ENCODE measurements at regions not wholly inside any gene's neighbourhood (a gene's known extent, or its start where the extent isn't known, plus 50 kb on each side); places are given as distances from the start of the nearest gene placed in this dataset.

DNA sequence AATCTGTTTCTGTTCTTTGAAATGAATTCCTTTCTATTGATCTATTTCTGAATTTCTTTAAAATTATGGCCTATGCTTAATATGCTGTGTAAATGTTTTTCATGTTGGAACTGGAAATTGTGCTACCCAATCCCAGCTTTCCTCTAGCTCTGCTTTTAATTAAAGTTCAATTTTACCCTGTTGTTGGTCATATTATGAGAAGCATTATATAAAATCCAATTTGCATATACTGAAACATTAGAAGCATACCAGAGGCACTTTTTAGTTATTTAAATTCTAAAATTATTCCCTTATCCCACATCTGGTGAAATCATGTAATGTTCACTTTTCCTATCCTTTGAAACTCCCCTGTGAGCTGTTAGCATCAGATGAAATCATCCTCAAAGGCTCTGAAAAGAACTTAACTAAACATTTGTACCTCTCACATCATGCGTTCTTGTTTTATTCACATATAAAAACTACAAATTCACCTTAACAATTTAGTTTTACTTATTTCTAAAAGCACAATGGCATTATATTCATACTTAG lies 160.6 kb upstream of the COL21A1 start:
- WGBS (ENCODE audit: insufficient coverage), result no CpG with 5 or more reads among the region's 1 CpG
- Histone ChIP-seq H3K9me3 (ENCODE audit: control insufficient read depth, insufficient read depth, low read length) (no peaks in the 10 kb centered on the region), H3K36me3 (ENCODE audit: control insufficient read depth, insufficient read depth, low read length) (no peaks in the 10 kb centered on the region), H3K27ac (ENCODE audit: low read depth, low read length) (no peak overlapping the region), H3K4me1 (ENCODE audit: control insufficient read depth, insufficient read depth, low read length) (no peaks in the 10 kb centered on the region), H3K4me3 (ENCODE audit: low read depth, low read length) (no peak overlapping the region), H3K27me3 (ENCODE audit: control insufficient read depth, insufficient read depth, low read length) (no peaks in the 10 kb centered on the region)
- DNase-seq (ENCODE audit: low read depth in 4 of 6, low spot score in 6 of 6), result peak in 2 of 6 donors; percentile 17 to 89

DNA sequence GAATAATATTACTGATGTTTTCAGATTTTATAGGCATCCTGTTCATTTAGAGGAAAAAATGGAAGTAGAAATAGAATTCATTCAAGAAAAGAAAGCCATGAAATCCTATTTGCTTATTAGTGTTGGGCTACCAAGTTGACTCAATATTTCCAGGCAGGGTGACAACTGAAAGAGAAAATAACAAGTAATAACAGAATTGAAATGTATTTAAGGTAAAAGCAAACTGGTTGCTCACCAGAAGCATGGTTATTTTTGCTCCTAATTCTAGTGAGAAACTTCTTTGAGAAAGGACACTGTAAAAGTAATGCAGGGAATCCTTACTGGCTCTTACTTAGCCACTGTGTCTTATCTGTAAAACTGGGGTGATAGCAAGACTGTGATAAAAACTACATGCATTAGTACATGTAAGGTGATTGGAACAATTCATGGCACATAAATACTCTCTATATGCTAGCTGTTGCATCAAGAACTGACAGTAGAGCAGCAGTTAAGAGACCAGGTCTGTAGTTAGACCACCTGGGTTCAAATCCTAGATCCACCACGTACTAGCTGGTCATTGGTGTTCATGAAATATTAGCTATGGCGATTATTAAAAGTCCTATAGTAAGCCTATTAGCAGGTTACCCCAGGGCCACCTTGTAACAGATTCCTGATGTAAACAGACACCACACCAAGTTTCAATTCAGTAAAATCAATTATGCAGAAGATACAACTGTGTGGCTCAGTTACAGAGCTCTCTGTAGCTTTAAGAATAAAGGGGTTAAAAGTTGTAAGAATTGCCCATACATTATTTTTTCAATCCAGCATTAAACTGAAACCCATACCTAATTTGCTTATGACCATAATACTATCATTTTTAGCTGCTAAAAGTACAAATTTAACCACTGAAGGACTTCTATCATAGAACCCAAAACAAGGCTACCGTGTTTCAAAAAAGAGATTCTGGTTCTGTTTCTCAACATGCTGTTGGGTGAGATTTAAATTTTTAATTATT lies 159.2 kb upstream of the COL21A1 start:
- Histone ChIP-seq H3K36me3 (ENCODE audit: control insufficient read depth, insufficient read depth, low read length) (no peaks in the 10 kb centered on the region), H3K4me1 (ENCODE audit: control insufficient read depth, insufficient read depth, low read length) (no peaks in the 10 kb centered on the region), H3K9me3 (ENCODE audit: control insufficient read depth, insufficient read depth, low read length) (peaks cover 3% of the 10 kb centered on the region), H3K4me3 (ENCODE audit: low read depth, low read length) (no peak overlapping the region), H3K27me3 (ENCODE audit: control insufficient read depth, insufficient read depth, low read length) (no peaks in the 10 kb centered on the region), H3K27ac (ENCODE audit: low read depth, low read length) (no peak overlapping the region)
- DNase-seq (ENCODE audit: low read depth in 4 of 6, low spot score in 6 of 6), result peak in 1 of 6 donors; percentile 1
- WGBS (ENCODE audit: insufficient coverage), result 80% methylated on average over 1 of the region's 3 CpGs

DNA sequence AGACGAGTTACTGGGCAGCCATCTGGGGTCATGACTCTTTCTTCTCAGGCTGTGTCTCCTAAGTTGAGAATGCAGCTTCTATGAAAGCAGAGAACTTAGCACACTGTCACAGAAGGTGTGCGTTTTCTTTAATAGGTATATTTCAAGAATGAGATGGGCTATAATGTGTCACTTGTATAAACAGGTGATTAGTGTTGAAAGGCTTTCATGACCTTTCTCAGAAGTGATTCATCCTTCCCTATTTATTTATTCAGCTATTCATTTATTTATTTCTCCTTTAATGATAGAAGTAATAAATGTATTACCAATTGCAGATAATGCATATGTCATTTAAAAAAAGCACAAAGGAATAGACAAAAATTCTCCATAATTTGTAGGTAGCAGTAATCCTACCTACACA lies 157.2 kb upstream of the COL21A1 start:
- no peak overlapping the region for H3K4me3 ChIP-seq (ENCODE audit: low read depth, low read length)
- peaks cover 3% of the 10 kb centered on the region for H3K9me3 ChIP-seq (ENCODE audit: control insufficient read depth, insufficient read depth, low read length)
- no peaks in the 10 kb centered on the region for H3K27me3 ChIP-seq (ENCODE audit: control insufficient read depth, insufficient read depth, low read length)
- H3K27ac ChIP-seq (ENCODE audit: low read depth, low read length), result no peak overlapping the region
- WGBS (ENCODE audit: insufficient coverage), result 70% methylated on average over 1 of the region's 2 CpGs
- no peaks in the 10 kb centered on the region for H3K4me1 ChIP-seq (ENCODE audit: control insufficient read depth, insufficient read depth, low read length)
- H3K36me3 ChIP-seq (ENCODE audit: control insufficient read depth, insufficient read depth, low read length), result no peaks in the 10 kb centered on the region
- DNase-seq (ENCODE audit: low read depth in 4 of 6, low spot score in 6 of 6), result no peak

DNA sequence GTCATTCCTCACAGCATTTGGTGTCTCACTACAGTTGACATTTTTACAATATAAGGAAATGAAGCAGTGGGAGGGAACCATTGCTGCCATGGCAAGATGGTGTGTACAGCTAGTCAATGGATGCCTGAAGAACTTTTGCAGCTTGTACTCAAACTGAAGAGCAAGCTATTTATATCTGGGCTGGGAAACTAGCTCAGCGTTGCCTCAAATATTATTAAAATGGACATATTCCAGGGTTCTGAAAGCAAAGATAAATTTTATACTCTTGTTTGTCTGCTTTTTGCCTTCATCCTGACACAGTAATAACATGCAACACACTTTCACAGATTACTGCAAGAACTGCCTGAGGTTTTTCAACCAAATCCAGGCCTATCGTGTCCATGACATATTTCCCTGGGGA lies 156.4 kb upstream of the COL21A1 start:
- H3K9me3 ChIP-seq (ENCODE audit: control insufficient read depth, insufficient read depth, low read length), result peaks cover 3% of the 10 kb centered on the region
- WGBS (ENCODE audit: insufficient coverage), result no CpG with 5 or more reads among the region's 2 CpGs
- no peak overlapping the region for H3K27ac ChIP-seq (ENCODE audit: low read depth, low read length)
- no peaks in the 10 kb centered on the region for H3K27me3 ChIP-seq (ENCODE audit: control insufficient read depth, insufficient read depth, low read length)
- H3K36me3 ChIP-seq (ENCODE audit: control insufficient read depth, insufficient read depth, low read length), result no peaks in the 10 kb centered on the region
- no peak for DNase-seq (ENCODE audit: low read depth in 4 of 6, low spot score in 6 of 6)
- no peak overlapping the region for H3K4me3 ChIP-seq (ENCODE audit: low read depth, low read length)
- H3K4me1 ChIP-seq (ENCODE audit: control insufficient read depth, insufficient read depth, low read length), result no peaks in the 10 kb centered on the region

DNA sequence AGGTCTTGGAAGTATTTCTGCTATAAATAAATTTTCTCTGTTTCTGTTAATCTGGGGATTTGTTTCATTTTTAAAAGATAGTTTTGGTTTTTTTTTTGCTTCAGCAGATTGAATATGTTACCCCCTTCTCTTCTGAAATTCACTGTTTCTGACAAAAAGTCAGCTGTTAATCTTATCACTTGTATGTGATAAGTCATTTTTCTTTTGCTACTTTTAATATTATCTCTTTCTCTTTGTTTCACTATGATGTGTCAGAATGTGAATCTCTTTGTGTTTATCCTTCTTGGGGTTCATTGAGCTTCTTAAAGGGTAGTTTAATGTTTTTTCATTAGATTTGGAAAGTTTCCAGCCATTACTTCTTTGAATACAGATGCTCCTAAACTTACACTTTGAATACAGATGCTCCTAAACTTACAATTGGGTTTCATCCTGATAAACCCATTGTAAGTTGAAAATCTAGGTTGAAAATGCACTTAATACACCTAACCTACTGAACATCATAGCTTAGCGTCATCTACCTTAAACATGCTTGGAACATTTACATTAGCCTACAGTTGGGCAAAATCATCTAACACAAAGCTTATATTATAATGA lies 154.2 kb upstream of the COL21A1 start:
- Histone ChIP-seq H3K36me3 (ENCODE audit: control insufficient read depth, insufficient read depth, low read length) (no peaks in the 10 kb centered on the region), H3K4me3 (ENCODE audit: low read depth, low read length) (no peak overlapping the region), H3K9me3 (ENCODE audit: control insufficient read depth, insufficient read depth, low read length) (peaks cover 3% of the 10 kb centered on the region), H3K27me3 (ENCODE audit: control insufficient read depth, insufficient read depth, low read length) (no peaks in the 10 kb centered on the region), H3K27ac (ENCODE audit: low read depth, low read length) (no peak overlapping the region), H3K4me1 (ENCODE audit: control insufficient read depth, insufficient read depth, low read length) (no peaks in the 10 kb centered on the region)
- no peak for DNase-seq (ENCODE audit: low read depth in 4 of 6, low spot score in 6 of 6)
- no CpG with 5 or more reads among the region's 1 CpG for WGBS (ENCODE audit: insufficient coverage)

DNA sequence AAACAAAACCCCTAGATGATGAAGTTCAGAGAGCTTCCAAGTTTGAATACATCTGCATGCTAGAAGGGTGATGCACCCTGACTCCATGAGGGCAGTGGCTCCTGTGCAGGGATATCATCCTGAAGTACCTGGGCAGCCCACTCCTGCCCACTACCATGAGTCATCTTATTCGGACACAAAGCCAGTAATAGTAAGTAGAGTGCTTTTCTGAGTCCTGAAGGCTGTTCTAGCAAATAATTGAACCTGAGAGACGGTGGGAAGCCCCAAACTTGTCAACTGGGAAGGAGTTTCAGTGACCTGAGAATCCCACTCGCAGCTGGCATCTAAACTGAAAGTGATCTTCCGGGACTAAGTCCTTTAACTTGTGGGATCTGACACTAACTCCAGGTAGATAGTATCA lies 152.9 kb upstream of the COL21A1 start:
- WGBS (ENCODE audit: insufficient coverage), result 89% methylated on average over 4 of the region's 4 CpGs
- DNase-seq (ENCODE audit: low read depth in 4 of 6, low spot score in 6 of 6), result no peak
- no peak overlapping the region for H3K27ac ChIP-seq (ENCODE audit: low read depth, low read length)
- no peaks in the 10 kb centered on the region for H3K4me1 ChIP-seq (ENCODE audit: control insufficient read depth, insufficient read depth, low read length)
- H3K27me3 ChIP-seq (ENCODE audit: control insufficient read depth, insufficient read depth, low read length), result no peaks in the 10 kb centered on the region
- no peak overlapping the region for H3K4me3 ChIP-seq (ENCODE audit: low read depth, low read length)
- H3K9me3 ChIP-seq (ENCODE audit: control insufficient read depth, insufficient read depth, low read length), result peaks cover 3% of the 10 kb centered on the region
- no peaks in the 10 kb centered on the region for H3K36me3 ChIP-seq (ENCODE audit: control insufficient read depth, insufficient read depth, low read length)

DNA sequence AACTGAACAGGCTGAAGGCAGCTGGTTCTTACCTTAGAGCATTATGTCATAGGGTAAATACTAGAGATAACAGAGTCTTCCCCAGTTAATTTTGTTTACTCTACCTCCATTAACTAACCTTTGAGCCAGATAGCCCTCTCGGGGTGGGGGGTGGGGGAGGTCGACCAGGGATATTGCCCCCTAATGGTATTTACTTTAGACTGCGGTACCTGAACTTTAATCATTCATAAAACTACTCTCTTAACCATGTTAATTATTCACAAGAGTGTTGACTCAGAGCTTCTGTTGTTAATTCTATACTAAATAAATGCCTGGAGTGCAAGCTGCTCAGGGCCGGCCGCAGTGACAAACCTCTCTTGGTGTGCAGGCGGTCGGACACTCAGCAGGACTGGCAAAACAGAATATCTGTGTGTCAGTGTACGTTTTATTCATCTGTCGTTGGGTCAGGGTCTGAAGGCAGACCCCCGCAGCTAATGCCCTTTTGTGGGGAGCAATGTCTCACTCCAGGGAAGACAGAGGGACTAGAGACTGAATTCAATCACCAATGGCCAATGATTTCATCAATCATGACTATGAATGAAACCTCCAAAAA lies 152.4 kb upstream of the COL21A1 start:
- H3K9me3 ChIP-seq (ENCODE audit: control insufficient read depth, insufficient read depth, low read length), result peaks cover 3% of the 10 kb centered on the region
- no peak overlapping the region for H3K27ac ChIP-seq (ENCODE audit: low read depth, low read length)
- WGBS (ENCODE audit: insufficient coverage), result 76% methylated on average over 3 of the region's 10 CpGs
- H3K27me3 ChIP-seq (ENCODE audit: control insufficient read depth, insufficient read depth, low read length), result no peaks in the 10 kb centered on the region
- H3K36me3 ChIP-seq (ENCODE audit: control insufficient read depth, insufficient read depth, low read length), result no peaks in the 10 kb centered on the region
- no peak for DNase-seq (ENCODE audit: low read depth in 4 of 6, low spot score in 6 of 6)
- H3K4me3 ChIP-seq (ENCODE audit: low read depth, low read length), result no peak overlapping the region
- no peaks in the 10 kb centered on the region for H3K4me1 ChIP-seq (ENCODE audit: control insufficient read depth, insufficient read depth, low read length)

DNA sequence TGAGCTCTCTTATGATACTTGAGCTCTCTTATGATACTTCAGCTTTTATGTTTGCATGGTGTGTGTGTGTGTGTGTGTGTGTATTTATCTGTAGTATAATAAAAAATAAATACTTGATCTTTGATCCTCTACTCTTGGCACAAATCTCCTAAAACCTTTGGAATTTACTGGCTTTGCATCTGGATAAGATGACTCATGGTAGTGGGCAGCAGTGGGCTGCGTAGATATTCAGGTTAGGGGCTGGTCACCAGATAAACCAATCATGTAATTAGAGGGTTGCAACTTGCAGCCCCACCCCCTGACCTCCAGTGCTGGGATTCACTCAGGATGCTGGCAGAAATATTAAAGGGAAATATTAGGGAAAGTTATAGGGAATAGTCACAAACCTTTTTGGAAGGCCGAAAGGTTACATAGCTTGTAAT lies 151.9 kb upstream of the COL21A1 start:
- peaks cover 3% of the 10 kb centered on the region for H3K9me3 ChIP-seq (ENCODE audit: control insufficient read depth, insufficient read depth, low read length)
- DNase-seq (ENCODE audit: low read depth in 4 of 6, low spot score in 6 of 6), result no peak
- no peaks in the 10 kb centered on the region for H3K36me3 ChIP-seq (ENCODE audit: control insufficient read depth, insufficient read depth, low read length)
- no CpG with 5 or more reads among the region's 2 CpGs for WGBS (ENCODE audit: insufficient coverage)
- no peak overlapping the region for H3K4me3 ChIP-seq (ENCODE audit: low read depth, low read length)
- H3K4me1 ChIP-seq (ENCODE audit: control insufficient read depth, insufficient read depth, low read length), result no peaks in the 10 kb centered on the region
- no peaks in the 10 kb centered on the region for H3K27me3 ChIP-seq (ENCODE audit: control insufficient read depth, insufficient read depth, low read length)
- no peak overlapping the region for H3K27ac ChIP-seq (ENCODE audit: low read depth, low read length)

DNA sequence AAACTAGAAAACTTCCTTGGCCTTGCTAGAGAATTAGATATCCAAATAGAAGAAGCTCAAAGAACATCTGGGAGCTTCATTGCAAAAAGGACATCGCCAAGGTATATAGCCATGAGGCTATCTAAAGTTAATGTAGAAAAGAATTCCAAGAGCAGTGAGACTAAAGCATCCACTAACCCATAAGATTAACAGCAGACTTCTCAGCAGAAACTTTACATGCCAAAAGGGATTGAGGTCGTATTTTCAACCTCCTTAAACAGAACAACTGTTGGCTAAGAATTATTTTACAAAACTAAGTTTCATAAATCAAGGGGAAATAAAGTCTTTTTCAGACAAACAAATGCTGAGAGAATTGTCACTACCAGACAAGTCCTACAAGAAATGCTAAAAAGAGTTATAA lies 149.1 kb upstream of the COL21A1 start:
- DNase-seq (ENCODE audit: low read depth in 4 of 6, low spot score in 6 of 6), result no peak
- Histone ChIP-seq H3K9me3 (ENCODE audit: control insufficient read depth, insufficient read depth, low read length) (no peaks in the 10 kb centered on the region), H3K27me3 (ENCODE audit: control insufficient read depth, insufficient read depth, low read length) (no peaks in the 10 kb centered on the region), H3K4me3 (ENCODE audit: low read depth, low read length) (no peak overlapping the region), H3K4me1 (ENCODE audit: control insufficient read depth, insufficient read depth, low read length) (no peaks in the 10 kb centered on the region), H3K27ac (ENCODE audit: low read depth, low read length) (no peak overlapping the region), H3K36me3 (ENCODE audit: control insufficient read depth, insufficient read depth, low read length) (no peaks in the 10 kb centered on the region)
- no CpG with 5 or more reads among the region's 2 CpGs for WGBS (ENCODE audit: insufficient coverage)
